Upper lobe of left lung (tissue), 4 donors: ENCODE measurements at regions not wholly inside any gene's neighbourhood (a gene's known extent, or its start where the extent isn't known, plus 50 kb on each side); places are given as distances from the start of the nearest gene placed in this dataset.

Experiments
- EP300 ChIP-seq, 4 donors: sonication (generic); formaldehyde crosslinking; IDR thresholded peaks; one replicate each; pipeline ENCODE4 v1.5.1; 2017; ENCODE audit warnings: antibody characterized with exemption in 4 of 4, control low read depth in 2 of 4
- POLR2A ChIP-seq, 4 donors: fragments of 450-650 bp; IDR thresholded peaks; one replicate each; pipeline ENCODE4 v1.5.1; 2016 to 2017; ENCODE audit warnings: antibody characterized with exemption in 4 of 4, mild to moderate bottlenecking in 2 of 4
- POLR2AphosphoS5 ChIP-seq, 2 donors: sonication (generic); formaldehyde crosslinking; IDR thresholded peaks; one replicate each; pipeline ENCODE4 v1.5.1; 2017; ENCODE audit warnings: antibody characterized with exemption in 2 of 2
- TF ChIP-seq, protein P1 (sequence below), 6 experiments: fragments of 450-650 bp in 4 of 6; fragments of 200-600 bp in 2 of 6; sonication (generic) in 2 of 6; IDR thresholded peaks; one replicate each; pipeline ENCODE4 v1.5.1; 2016 to 2019; ENCODE audit warnings: antibody characterized with exemption in 6 of 6

DNA sequence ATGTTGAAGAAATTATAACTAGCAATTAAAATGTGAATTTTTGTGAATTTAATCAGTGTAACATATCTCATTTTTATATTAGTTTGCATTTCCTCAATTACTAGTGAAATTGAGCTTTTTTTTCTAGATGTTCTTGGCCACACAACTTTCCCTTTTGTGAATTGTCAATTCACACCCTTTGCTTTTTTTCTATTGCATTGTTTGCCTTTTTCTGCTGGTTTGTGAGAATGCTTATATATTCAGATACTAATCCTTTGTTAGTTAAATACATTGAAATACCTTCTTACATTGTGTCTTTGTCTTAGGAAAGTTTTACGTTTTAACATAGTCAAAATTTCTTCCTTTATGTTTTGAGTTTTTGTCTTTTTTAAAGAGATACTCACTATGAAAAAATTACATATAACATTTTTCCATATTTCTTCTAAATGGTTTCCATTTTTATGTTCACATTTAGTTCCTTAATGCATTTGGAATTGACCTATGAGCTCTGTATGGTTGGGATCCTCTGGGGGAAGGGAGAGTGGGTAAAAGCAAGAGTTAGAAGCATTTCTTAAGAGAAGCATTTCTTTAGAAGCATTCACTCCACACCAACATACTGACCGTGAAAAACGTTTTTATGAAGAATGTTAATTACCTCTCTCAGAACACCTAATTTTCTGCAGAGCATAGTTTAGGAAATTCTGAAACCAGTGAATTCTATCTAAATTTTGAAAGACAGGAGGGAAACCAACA is 126.0 kb downstream of the CAPZA3 start:
- TF ChIP-seq POLR2A (IDR thresholded peaks at IDR 0.05) (no peak), POLR2AphosphoS5 (IDR thresholded peaks at IDR 0.05) (no peak), EP300 (IDR thresholded peaks at IDR 0.05) (no peak)
- TF ChIP-seq, protein P1, sequence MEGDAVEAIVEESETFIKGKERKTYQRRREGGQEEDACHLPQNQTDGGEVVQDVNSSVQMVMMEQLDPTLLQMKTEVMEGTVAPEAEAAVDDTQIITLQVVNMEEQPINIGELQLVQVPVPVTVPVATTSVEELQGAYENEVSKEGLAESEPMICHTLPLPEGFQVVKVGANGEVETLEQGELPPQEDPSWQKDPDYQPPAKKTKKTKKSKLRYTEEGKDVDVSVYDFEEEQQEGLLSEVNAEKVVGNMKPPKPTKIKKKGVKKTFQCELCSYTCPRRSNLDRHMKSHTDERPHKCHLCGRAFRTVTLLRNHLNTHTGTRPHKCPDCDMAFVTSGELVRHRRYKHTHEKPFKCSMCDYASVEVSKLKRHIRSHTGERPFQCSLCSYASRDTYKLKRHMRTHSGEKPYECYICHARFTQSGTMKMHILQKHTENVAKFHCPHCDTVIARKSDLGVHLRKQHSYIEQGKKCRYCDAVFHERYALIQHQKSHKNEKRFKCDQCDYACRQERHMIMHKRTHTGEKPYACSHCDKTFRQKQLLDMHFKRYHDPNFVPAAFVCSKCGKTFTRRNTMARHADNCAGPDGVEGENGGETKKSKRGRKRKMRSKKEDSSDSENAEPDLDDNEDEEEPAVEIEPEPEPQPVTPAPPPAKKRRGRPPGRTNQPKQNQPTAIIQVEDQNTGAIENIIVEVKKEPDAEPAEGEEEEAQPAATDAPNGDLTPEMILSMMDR (IDR thresholded peaks at IDR 0.05), result no peak
